ENCODE measurements at regions not wholly inside any gene's neighbourhood (a gene's known extent, or its start where the extent isn't known, plus 50 kb on each side); places are given as distances from the start of the nearest gene placed in this dataset.

- H3K4me3 ChIP-seq (ENCODE audit: low read depth, low read length), result no peak overlapping the region
- no peak for TF ChIP-seq CTCF (IDR thresholded peaks at IDR 0.05; ENCODE audit: insufficient read depth, low read length)
- DNase-seq (ENCODE audit: low read depth), result no peak
These were observed 370.2 kb downstream of the AASDHPPT start for GRCh38 chr11:106447631-106448191.

- DNase-seq (ENCODE audit: low read depth), result no peak
- no peak overlapping the region for H3K4me3 ChIP-seq (ENCODE audit: low read depth, low read length)
- no peak for TF ChIP-seq CTCF (IDR thresholded peaks at IDR 0.05; ENCODE audit: insufficient read depth, low read length)
These were observed 372.3 kb downstream of the AASDHPPT start for GRCh38 chr11:106449763-106450162.

DNA sequence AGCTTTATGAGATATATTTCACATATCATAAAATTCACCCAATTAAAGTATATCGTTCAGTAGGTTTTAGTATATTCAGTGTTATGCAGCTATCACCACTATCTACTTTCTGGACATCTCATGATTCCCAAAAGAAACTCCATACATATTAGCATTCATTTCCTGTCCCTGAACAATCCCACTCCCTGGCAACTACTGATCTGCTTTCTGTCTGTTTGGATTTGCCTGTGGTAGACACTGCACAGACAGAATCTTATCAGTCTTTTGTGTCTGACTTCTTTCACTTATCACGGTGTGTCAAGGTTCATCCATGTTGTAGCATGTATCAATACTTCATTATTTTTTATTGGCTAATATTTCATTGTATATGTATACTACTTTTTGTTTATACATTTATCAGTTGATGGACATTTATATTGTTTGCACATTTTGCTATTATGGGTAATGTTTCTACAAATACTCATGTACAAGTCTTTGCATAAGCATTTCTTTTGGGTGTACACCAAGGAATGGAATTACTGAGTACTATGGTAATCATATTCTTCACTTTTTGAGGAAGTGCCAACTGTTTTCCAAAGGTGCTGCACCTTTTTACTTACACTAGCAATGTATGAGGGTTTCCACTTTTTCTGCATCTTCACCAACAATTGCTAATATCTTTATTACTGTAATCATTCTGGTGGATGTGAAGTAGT is 373.9 kb downstream of the AASDHPPT start:
- TF ChIP-seq CTCF (IDR thresholded peaks at IDR 0.05; ENCODE audit: insufficient read depth, low read length), result no peak
- no peak for DNase-seq (ENCODE audit: low read depth)
- no peak overlapping the region for H3K4me3 ChIP-seq (ENCODE audit: low read depth, low read length)

DNA sequence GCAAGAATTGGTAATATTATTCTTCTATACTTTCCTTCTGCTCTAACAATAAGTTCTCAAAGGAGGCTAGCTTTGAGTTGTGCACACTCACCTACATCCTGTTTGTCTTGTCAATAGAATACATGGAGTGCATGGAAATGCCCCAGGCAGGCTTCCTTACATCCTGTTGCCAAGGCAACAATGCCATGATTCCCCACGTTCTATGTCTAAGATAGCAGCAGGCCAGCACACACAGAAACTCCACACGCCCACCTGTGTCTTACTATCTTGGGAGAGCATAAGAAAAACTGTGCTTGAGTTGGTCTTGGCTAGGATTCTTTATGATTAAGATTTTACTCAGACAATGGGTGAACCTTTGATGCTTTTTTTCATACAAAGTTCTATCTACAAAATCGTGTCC is 379.2 kb downstream of the AASDHPPT start:
- TF ChIP-seq CTCF (IDR thresholded peaks at IDR 0.05; ENCODE audit: insufficient read depth, low read length), result no peak
- H3K4me3 ChIP-seq (ENCODE audit: low read depth, low read length), result no peak overlapping the region
- DNase-seq (ENCODE audit: low read depth), result peak; percentile 48

DNA sequence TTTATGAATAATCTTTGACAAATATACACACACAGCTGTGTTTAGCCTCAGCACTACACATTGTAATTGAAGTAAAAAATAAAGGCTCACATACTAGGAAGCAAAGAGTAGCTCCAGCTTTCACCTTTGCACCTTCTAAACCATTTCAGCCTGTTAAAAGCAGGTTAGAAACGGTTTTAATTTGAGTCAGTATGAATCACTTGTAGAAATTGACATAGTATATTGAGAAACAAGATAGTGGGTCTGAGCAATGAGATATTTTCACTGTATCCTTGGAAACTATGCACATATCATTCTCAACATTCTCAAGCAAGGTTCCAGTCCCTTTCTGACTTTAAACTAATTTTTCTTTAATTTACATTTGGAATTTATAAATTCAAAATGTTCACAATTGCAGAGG is 380.3 kb downstream of the AASDHPPT start:
- DNase-seq (ENCODE audit: low read depth), result peak; percentile 71

GRCh38 chr11:106459135-106459534 is 381.7 kb downstream of the AASDHPPT start:
- no peak for TF ChIP-seq CTCF (IDR thresholded peaks at IDR 0.05; ENCODE audit: insufficient read depth, low read length)
- H3K4me3 ChIP-seq (ENCODE audit: low read depth, low read length), result no peak overlapping the region
- no peak for DNase-seq (ENCODE audit: low read depth)

More for the DNA sequence above, 380.3 kb downstream of the AASDHPPT start:
- no peak overlapping the region for H3K4me3 ChIP-seq (ENCODE audit: low read depth, low read length)
- TF ChIP-seq CTCF (IDR thresholded peaks at IDR 0.05; ENCODE audit: insufficient read depth, low read length), result no peak
